NT2/D1 (cell line): ENCODE measurements at regions not wholly inside any gene's neighbourhood (a gene's known extent, or its start where the extent isn't known, plus 50 kb on each side); places are given as distances from the start of the nearest gene placed in this dataset.

Source experiments
- SUZ12 ChIP-seq: IDR thresholded peaks from 2 replicates; pipeline ENCODE4 v1.6.1; 2011; ENCODE audit not compliant: insufficient read length, insufficient read depth; ENCODE audit errors: extremely low read depth
- YY1 ChIP-seq: IDR thresholded peaks from 2 replicates; pipeline ENCODE4 v1.6.1; 2011; ENCODE audit not compliant: insufficient read length, insufficient read depth
- ZNF274 ChIP-seq: IDR thresholded peaks from 2 replicates; pipeline ENCODE4 v1.6.1; 2011; ENCODE audit warnings: mild to moderate bottlenecking, low read depth, low read length

DNA sequence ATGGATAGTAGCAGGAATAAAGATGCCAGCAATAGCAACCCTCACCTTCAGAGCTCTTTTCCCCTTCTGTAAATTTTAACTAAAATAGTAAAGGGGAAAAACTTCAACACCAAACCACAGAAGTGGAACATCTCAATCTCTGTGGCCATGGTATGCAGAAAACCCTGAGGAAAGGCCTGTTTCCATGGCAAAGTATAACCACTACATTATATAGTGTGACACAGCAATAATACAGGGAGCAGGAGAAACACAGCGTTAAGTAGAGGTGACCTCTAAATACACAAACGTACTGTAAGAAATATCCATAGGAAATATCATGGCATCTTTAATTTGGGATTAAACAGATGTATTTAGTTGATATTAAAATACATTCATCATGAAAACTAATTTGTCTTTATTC is 106.4 kb downstream of the SLC24A2 start:
- no peak for TF ChIP-seq SUZ12
- TF ChIP-seq ZNF274 = no peak
- TF ChIP-seq YY1 = no peak
